AG10803 (cell line): ENCODE measurements at regions not wholly inside any gene's neighbourhood (a gene's known extent, or its start where the extent isn't known, plus 50 kb on each side); places are given as distances from the start of the nearest gene placed in this dataset.

Source experiments
- DNase-seq: peaks from one replicate; pipeline ENCODE4 v3.0.0; 2010; ENCODE audit warnings: low read depth
- H3K4me3 ChIP-seq: 2 replicates; pipeline ENCODE4 v1.5.1; 2011; ENCODE audit warnings: mild to moderate bottlenecking, low read length, control low read depth
- TF ChIP-seq, protein P1 (sequence below): conservative IDR thresholded peaks from 2 replicates; pipeline ENCODE4 v1.5.1; 2011; ENCODE audit warnings: mild to moderate bottlenecking, low read length, control low read depth, inconsistent platforms

DNA sequence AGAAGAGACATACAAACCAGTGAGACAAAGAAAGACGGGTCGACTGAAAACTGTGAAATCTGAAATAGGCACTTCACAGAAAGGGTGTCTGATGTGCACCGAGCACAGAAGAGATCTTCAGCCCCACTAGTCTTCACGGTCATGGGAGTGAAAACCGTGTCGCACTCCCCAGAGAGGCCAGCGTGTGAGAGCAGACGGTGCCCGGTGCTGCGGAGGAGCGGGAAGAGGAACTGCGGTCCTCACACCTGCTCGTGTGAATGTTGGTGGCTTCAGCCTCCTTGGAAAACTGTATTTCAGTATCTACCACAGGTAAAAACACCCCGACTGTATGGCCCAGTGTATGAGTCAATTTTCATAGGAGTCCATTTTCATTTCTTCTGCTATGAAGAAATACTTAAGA lies 382.9 kb downstream of the BRD1 start:
- TF ChIP-seq, protein P1, sequence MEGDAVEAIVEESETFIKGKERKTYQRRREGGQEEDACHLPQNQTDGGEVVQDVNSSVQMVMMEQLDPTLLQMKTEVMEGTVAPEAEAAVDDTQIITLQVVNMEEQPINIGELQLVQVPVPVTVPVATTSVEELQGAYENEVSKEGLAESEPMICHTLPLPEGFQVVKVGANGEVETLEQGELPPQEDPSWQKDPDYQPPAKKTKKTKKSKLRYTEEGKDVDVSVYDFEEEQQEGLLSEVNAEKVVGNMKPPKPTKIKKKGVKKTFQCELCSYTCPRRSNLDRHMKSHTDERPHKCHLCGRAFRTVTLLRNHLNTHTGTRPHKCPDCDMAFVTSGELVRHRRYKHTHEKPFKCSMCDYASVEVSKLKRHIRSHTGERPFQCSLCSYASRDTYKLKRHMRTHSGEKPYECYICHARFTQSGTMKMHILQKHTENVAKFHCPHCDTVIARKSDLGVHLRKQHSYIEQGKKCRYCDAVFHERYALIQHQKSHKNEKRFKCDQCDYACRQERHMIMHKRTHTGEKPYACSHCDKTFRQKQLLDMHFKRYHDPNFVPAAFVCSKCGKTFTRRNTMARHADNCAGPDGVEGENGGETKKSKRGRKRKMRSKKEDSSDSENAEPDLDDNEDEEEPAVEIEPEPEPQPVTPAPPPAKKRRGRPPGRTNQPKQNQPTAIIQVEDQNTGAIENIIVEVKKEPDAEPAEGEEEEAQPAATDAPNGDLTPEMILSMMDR, result no peak
- no peak for DNase-seq
- H3K4me3 ChIP-seq, result no peak overlapping the region

DNA sequence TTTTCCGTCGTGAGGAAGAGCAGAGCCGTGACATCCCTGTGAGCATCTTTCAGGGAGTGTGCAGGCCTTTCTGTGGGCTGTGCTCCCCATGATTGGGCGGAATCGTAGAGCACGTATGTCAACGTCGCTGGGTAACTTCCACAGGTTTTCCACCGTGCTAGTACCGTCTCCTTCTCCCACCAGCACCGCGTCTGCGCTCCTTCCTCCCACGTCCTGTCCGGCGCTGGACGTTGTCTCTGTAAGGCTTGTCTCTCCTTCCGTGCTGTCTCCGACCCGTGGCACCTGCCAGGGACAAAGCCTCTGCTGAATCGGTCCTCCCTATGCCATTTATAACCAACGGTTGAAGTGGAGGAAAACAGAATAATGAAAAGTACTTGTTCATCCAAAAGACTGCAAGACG lies 386.7 kb downstream of the BRD1 start:
- no peak overlapping the region for H3K4me3 ChIP-seq
- TF ChIP-seq, protein P1, result no peak
- no peak for DNase-seq

DNA sequence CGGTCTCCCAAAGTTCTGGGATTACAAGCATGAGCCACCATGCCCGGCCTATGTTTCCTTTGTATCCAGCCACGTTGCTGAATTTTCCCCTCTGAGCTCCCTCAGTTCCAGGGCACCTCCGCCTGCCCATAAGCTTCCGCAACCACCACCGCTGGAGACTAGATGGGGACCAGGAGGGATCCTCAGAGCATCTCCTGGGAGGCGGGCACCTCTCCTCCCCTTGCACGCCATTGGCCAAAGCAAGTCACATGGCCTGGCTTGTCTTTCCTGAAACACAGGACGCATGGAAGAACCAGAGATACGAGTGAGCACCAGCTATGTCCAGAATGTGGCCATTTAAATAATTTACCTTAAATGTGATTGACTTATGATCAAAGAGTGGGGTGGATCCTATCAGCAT lies 388.3 kb downstream of the BRD1 start:
- H3K4me3 ChIP-seq, result no peak overlapping the region
- TF ChIP-seq, protein P1, result no peak
- no peak for DNase-seq

DNA sequence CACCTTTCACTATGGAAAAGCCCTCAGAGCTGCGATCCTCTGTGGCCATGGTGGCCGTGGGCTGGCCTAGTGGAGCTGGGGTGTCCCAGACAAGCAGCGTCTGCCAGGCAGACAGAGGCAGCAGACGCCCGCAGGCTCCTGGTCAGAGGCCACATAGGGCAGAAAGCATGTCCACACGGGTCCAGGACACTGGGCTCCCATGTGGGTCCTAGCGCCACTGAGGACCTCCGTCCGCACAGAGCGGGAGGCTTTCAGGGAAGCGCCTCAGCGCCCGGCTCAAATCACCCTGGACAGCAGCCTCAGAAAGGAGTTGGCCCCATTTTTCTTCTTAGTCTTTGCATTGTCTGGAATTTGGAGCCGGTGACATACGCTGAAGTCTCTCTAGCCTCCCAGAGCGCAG lies 389.7 kb downstream of the BRD1 start:
- TF ChIP-seq, protein P1, result no peak
- no peak overlapping the region for H3K4me3 ChIP-seq
- DNase-seq, result no peak

DNA sequence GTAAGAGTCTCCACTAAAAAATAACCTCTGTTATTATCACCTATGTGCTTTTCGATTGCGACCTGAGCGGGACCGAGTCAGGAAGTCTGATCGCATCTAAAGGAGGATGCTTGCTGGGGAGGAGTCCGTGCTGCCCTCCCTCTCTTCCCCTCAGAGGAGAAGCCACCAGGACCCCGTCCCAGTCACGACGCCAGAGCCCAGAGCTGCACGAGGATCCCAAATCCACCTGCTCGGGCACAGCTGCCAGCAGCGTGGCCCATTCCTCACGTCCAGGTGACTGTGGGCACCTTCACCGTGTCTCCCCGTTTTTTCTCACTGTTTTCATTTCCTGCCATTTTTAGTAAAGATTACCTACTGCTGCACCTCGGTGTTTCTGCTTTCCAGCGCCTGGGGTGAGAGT lies 390.3 kb downstream of the BRD1 start:
- H3K4me3 ChIP-seq, result no peak overlapping the region
- DNase-seq, result no peak
- TF ChIP-seq, protein P1, result no peak

DNA sequence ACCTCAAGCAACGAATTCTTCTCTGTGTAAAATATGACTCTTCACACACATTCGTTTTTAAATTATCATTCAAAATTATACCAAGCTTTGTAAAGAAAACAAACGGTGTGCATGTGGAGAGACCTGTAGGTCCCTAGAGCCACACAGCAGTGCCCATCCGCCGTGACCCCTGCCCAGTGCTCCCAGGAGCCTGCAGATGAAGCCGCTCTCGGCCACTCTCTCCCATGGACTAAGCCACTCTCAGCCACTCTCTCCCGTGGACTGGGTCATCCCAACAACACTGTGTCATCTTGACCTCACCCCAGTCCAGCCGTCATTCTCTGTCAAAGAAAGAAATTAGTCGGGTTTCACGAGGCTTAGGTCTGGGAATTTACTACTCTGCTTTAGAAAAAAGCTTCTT lies 391.6 kb downstream of the BRD1 start:
- DNase-seq, result no peak
- TF ChIP-seq, protein P1, result no peak

DNA sequence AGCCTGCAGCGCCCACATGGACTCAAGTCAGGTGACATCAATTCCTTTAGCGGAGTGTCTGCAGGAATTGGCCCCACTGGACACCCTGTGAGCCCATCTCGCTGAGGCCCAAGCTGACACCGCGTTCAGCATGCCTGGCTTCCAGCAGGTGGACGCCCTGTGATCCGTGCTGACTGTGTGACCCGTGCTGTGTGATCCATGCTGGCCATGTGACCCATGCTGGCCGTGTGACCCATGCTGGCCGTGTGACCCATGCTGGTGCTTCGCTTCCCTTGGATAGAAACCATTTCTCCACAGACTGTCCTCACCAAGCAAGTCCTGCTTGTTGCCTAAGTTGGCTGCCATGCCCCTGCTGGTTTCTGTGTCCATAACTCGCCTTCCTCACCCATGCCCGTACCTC lies 392.1 kb downstream of the BRD1 start:
- H3K4me3 ChIP-seq, result no peak overlapping the region
- no peak for DNase-seq
- TF ChIP-seq, protein P1, result no peak

More for the DNA sequence above, 391.6 kb downstream of the BRD1 start:
- H3K4me3 ChIP-seq, result no peak overlapping the region
